NCI-H526 (cell line): ENCODE measurements at regions not wholly inside any gene's neighbourhood (a gene's known extent, or its start where the extent isn't known, plus 50 kb on each side); places are given as distances from the start of the nearest gene placed in this dataset.

Source experiments
- DNase-seq, 2 experiments: peaks; one replicate each; lab custom pipeline; 2025; lab: John Stamatoyannopoulos, UW

DNA sequence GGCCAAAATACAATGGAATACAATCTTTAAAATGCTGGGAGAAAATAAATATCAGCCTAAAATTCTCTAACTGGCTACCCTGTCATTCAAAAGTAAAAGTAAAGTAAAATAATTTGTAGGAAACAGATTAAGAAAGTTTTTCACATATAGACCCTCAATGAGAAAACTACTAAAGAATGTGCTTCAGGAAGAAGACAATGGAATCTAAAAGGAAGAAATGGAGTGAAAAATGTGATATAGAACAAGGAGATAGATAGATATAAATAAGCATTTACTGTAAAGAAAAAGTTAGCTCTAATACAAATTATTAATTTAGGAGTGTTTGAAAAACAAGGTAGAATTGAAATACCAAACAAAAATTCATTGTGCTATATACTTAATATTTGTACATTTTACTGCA is 368.6 kb upstream of the MPDZ start:
- no peak for DNase-seq

DNA sequence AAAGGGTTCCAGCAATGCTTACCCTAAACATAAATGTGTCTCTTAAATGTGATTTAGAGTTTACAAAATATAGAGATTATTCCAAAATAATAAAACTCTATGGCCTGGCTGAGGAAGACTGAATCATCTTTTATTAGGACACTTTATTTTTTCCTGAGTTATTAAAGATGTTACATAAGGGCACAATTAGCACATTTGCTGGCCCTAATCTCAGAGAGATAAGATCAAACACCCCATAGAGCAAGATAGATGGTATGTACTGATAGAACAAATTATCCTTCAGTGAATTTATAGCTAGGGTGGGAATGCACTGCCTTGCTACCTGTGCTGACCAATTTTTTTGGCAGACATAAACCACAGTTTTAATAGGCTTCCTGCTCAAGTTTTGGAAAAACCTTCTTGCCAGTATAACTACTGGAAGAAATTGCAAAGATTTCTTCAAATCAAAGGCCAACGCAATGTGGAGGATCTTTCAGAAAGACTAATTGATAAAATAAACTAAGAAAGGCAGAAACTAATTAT is 367.1 kb upstream of the MPDZ start:
- DNase-seq, result no peak

DNA sequence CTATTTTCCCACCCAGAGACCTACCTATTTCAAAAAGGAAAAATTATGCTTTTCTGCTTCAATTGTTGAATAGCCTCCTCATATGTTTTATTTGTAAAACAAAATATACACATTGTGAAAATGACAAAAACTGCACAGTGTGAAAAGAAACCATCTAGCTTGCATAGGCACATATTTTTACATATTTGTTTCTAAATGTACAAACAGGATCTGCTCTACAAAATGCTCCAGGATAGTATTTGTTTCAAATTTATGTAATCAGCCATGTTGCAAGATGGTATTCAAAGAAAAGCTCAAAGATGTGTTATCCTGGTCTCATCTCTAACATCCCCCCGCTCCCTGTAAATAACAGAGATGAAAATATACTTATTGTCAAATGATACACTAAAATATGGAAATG is 366.1 kb upstream of the MPDZ start:
- DNase-seq, result no peak

DNA sequence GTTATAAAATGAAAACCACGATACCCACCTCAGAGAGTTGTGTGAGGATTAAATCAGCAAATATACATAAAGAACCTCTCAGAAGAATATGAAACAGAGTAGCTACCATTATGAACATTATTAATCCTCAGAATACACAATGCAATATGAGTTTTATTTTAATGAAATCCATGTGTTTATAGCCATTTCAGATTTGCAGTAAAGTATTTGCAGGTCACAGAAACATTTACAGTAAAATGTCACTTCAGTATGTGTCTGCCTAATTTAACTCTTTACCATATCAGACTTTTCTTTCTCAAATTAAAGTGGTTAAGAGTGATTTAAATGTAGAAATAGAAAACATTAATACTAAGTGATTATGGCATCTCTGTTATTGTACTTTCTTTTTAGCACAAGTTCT is 365.2 kb upstream of the MPDZ start:
- no peak for DNase-seq

DNA sequence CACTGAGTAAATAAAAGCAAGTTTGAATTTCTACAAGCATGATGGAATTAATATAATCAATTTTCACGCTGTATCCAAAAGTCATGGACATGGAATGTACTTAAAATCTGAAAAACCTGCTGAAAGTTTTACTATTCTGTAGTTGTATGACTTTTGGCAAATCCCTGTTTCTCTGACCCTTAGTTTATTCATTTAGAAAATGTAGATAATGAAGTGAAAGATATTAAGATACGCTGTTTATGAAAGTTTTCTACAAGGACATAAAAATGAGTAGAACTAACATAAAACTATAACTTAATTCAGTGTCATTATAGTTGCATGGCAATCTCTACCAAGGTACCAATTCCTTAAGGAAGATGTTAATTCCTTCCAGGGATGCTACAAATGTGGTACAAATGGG is 363.2 kb upstream of the MPDZ start:
- no peak for DNase-seq

DNA sequence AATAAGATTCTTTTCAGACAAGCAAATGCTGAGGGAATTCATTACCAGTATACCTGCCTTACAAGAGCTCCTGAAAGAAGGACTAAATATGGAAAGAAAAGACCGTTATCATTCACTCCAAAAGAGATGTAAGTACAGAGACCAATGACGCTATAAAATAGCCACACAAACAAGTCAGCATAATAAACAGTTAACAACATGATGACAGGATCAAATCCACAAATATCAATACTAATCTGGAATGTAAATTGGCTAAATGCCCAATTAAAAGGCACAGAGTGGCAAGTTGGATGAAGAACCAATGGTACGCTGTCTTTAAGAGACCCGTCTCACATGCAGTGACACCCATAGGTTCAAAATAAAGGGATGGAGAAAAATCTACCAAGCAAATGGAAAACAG is 349.6 kb upstream of the MPDZ start:
- DNase-seq, result no peak

DNA sequence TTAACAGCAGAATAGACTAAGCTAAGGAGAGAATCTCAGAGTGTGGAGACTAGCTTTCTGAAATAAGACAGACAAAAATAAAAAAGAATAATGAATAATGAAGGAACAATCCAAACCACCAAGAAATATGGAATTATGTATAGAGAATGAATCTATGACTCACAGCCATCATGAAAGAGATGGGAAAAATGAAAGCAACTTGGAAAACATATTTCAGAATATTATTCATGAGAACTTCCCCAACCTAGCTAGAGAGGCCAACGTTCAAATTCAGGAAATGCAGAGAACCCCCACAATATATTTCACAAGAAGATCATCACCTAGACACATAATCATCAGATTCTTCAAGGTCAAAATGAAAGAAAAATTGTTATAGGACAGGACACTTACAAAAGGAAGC is 349.0 kb upstream of the MPDZ start:
- no peak for DNase-seq

DNA sequence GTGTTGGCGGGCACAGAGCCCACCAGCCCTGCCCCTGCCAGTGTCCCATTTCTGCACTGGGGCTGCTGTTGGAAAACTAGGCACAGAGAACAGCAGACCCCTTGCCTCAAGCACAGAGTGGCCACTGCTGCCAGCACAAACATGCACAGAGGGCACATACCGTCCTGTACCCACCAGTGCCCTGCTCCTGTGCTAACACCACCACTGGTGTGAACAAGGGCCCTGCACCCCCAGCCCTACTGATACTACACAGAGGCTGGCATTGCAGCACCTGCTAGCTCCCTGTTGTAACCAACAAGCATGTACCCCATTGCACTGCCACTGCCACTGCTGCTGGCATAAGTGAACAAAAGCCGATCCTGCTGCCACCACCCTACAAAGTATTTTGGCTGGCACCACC is 348.0 kb upstream of the MPDZ start:
- no peak for DNase-seq

DNA sequence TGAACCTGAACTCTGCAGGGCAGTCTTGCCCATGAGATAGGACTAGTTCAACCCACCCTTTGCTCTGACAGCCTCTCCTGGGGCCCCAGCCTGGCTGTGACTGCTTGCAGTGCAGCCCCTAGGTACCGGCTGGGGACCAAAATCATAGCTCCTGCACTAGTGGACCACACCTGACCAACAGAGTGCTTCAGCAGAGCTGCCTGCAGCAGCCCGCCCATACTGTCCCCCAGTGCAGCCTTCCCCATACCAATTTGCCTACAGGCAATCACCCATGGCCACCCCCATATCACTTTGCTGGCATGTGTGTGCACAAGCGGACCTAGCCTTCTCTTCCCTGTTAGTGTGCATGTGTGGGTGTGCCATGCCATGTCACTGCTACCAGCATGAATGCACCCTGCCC is 347.6 kb upstream of the MPDZ start:
- no peak for DNase-seq

DNA sequence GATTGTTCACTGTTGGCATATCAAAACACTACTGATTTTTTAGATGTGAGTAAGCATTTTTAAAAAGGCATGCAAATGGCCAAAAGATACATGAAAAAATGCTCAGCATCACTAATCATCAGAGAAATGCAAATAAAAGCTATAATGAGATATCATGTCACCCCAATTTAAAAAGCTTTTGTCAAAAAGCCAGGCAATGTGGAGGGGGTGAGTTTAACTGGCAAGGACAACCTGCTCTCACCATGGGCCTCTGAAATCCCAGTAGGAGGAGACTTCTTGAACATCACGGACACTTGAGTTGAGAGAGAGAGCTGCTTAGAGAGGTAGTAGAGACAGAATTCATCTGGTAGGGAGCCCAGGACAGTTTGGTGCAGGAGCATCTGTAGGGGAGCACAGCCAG is 347.1 kb upstream of the MPDZ start:
- DNase-seq, result no peak

DNA sequence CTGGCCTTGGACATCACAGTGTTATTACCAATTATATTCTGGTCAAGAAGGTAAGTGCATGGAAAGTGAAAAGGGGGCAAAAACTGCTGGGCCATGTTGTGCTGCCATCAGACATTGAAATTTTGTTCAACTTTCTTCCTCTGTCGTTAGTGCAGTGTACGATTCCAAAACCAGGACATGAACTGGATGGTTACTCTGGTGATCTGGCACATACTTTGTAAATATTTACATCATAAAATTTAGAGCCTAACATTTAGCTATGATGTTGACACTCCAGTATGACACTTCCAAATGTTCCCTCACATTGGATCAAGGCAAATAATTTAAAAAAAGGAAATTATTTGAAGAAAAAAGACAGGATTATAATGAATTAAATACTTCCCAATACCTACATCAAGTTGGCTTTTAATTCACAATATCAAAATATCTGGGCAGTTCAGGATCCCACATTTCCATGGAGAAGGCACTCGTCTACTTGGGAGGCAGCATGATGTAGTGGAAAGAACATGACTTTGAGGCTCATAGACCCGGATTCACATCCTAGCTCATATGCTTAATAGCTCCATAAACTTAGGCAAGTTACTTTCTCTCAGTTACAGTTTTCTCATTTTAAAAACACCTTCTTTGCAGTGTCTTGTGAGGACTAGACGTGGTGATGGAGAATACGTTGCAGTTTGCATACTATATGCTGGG is 342.5 kb upstream of the MPDZ start:
- DNase-seq, result no peak

DNA sequence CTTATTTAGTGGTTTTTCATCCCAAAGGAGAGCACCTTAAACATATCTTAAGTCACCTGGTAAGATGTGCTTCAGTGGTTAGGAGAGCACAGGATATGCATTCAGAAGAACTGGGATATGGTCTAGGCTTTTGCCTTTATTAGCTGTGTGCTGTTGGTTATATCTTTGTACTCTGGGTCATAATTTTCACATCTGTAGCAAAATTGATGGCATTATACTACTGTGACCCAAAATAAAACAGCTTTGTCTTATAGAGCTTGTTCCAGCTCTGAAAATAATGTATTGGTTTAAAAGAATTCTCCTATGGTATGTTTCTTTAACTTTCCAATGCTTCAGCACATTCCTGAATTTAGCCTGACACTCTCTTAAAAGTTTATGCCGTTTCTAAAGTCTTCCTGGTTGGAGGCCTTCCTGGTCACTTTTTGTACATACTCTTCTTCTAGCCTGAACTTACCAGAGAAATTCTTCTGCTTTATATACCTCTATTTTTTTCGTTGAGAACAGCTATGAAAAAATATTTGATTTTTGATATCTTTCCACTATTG is 337.1 kb upstream of the MPDZ start:
- no peak for DNase-seq

DNA sequence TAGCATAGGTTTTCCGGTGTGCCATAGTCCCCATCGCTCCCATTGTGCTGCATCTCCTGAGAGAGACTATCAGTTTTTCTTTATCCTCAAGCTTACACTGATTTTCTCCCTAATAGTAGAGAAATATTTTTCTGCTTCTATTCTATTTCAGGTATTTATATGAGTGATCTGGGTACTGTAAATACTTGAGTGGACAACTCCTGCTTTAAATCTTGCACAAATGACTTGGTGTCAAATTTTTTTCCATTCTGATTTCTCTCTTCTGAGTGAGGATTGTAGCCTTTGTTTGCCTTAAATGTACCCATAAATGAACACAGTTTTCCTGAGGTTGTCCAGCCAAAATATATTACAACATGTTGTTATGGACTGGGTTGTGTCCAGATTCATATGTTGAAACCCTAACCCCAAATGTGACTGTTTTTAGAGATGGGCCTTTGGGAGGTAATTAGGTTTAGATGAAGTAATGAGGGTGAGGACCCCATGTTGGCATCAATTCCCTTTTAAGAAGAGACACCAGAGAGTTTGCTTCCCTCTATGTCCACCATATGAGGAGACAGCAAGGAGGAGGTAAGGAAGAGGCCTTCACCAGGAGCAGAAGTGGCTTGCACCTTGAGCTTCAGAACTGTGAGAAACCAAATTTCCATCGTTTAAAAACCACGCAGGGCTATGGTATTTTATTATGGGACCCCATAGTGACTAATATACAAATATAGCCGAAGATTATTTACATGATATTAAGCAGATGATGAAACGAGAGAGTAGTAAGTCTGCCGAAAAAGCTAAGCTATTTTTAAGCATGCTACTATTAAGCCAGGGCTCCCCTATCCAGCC is 336.4 kb upstream of the MPDZ start:
- no peak for DNase-seq

DNA sequence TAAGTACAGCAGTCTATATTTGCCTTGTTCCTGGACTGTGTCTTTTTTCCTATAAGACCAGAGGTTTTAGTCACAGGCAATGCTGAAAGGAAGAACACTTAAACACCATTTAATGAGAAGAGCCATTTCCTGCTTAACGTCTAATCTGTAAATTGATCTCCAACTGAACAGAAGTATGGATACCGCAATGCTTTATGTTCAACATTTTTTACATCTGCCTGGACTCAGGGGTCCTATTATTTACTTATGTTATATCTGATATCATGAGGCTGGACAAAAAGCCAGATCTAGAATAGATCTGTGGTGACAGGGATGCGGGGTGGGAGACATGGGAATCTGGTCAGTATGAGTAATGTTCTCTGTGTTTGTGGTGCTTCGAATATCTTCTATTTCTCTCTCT is 334.6 kb upstream of the MPDZ start:
- no peak for DNase-seq

DNA sequence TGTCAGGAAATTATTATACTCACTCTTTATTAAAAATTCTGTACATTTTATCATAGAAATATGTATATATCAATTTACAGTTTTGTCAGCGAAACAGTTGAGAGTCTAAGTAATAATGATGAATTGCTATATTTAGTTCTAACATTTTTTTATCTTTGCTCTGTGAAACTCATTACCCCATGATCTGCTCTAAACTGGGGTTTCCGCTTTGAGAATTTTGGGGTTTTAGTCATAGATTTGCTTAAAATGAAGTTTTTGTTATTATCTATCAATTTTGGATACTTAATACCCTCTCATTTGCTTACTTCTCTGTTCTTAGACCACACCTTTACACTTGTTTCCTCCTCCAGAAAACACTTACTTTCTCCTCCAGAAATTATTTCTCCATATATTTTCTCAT is 333.8 kb upstream of the MPDZ start:
- DNase-seq, result no peak

DNA sequence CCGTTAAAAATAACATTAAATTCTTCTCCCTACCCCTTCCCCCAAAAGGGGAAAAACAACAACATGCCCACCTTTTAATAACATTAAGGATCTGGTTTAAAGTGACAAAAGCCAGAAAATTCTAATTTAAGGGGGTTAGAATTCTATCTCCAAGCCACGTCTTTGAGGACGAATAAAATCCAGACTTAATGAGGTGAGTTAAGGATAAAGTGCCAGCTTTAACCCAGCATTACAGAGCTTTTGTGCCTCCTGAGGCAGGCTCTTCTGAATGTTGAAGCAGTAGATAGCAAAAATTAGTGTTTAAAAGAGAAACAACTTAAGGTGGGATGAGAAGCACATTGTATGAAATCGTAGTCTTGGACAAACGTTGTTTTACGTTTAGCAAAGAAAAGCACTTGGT is 329.0 kb upstream of the MPDZ start:
- no peak for DNase-seq

DNA sequence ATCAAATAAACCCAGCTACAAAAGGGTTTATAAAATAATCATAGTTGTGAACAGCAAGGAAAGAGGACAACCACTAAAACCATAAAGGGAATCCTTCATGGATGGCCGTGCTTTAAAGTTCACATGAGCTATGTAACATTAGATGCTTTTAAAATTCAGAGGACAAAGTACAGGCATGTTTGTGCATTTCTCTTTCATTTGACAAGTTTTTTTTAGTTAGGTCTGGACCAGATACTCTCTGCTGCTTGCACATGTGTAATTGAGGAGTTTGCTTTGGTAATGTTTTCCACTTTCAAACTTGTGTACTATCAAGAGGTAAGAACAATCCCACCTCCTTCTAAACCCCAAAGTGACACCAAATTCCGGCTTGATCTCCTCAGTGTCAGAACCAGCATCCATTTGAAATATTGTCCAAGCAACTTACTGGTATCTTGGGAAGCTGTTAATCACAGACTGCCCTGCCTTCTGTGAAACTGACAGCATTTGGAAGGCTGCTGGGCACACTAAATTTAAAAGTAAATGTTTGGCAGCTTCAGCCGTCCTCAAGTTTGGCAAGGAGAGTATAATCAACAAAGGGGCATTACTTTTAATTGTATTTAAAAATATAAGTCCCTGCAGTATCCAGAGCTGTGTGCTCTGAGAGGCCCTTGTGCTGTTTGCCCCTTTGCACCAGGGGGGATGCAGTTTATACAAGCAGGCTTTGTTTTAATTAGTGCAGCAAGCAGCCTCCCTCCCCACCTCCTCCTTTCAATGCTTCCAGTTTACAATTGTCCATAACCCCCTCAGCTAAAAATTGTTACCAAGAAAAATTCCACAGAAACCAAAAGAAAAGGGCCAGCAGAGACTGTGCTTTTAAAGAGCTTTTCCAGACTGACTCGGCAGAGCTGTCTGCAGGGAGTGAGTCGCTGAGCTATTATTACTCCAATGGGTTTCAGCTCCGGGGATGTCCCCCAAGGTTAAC is 328.3 kb upstream of the MPDZ start:
- DNase-seq, result no peak

DNA sequence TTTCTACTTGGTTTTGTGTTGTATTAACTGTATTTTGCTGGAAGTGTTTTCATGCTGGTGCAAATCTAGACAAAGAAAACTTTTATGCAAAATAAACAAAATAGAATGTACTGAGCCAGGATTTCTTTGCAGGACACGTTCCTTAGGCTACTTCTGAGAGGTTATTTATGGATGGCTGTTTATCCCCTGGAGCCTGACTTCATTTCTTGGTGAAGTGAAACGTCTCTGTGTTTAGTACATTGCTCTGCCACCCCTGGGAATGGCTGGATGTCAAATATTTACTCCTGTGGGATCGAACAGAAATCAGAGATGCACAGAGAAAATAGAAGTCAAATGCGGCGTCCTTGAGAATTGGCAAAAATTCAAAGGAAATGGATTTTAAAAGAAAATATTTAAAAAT is 327.1 kb upstream of the MPDZ start:
- DNase-seq, result no peak

DNA sequence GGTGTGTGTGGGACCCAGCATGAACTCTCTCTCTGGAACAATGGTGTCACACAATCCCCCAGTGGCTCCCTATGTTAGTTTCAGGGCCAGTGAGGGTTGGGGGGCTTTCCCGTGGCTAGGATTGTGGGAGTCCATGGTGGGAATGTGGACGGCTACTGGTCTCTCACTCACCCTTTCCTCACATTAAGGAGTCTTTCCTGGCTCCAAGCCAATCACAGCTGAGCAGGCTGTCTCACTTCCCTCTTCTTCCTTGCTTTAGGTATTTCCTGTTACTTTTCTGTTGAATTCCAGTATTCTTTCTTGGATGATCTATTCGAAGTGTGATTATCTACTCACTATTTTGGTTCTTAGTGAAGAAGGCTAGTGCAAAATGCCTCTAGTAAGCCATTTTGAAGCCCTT is 324.4 kb upstream of the MPDZ start:
- no peak for DNase-seq

DNA sequence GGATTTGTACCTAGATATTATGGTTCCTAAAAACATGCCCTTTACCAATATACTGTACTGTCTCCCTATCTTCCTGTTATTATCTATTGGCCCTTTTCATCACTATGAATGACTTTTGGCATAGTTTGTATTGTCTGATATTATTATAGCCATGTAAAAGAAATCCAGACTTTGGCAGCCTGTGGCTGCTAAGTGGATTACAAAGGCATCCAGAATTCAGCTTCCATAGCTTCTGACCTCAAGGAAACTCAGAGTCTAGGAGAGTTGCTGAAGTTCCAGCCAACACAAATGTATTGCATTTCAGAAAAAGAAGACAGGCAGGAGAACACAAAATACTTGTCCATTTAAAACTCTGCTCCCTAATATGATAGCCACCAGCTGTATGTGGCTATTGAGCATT is 319.2 kb upstream of the MPDZ start:
- DNase-seq, result no peak

DNA sequence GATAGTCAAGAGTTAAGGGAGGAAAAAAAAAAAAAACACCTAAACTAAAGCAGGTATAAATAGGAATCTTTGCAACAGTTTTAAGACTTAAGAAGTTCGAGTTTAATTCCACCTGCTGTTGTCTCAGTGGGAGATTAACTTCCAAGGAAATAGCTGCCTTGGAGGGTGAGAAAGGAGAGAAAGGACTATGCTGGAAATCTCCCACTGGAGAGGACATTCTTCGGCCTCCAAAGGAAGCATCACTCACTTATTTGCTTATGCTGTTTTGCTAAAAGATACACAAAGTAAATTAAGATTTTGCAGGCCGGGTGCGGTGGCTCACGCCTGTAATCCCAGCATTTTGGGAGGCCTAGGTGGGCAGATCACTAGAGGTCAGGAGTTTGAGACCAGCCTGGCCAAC is 317.9 kb upstream of the MPDZ start:
- no peak for DNase-seq

DNA sequence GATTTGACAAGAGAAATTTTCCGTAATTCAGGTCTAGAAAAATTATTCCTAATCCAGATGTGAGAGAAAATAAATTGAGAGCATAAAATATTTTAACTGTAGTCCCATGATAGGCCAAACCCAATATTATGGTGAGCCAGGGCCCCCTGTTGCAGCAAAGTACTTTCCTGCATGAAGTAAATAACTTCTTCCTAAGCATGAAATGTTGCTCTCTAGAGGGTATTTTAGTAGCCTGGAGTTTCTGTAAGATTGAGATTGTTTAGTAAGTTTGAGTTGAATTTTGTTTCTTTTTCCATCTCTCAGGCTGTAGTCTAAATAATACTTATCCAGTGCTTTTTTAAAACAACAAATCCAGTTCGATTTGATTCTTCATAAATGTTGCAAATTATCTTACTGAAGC is 317.5 kb upstream of the MPDZ start:
- no peak for DNase-seq
